ENCODE measurements at regions not wholly inside any gene's neighbourhood (a gene's known extent, or its start where the extent isn't known, plus 50 kb on each side); places are given as distances from the start of the nearest gene placed in this dataset.

GRCh38 chr16:50884066-50884860, 142.4 kb downstream of the CYLD start:
- no peak for DNase-seq (ENCODE audit: low read depth in 3 of 3, low spot score in 2 of 3)

- no peak for DNase-seq (ENCODE audit: low read depth in 3 of 3, low spot score in 2 of 3)
These were observed 140.1 kb downstream of the CYLD start for GRCh38 chr16:50881956-50882355.

- no peak for DNase-seq (ENCODE audit: low read depth in 3 of 3, low spot score in 2 of 3)
These were observed 139.5 kb downstream of the CYLD start for GRCh38 chr16:50881331-50881830.

GRCh38 chr16:50880926-50881325, 139.0 kb downstream of the CYLD start:
- DNase-seq (ENCODE audit: low read depth in 3 of 3, low spot score in 2 of 3) = no peak

- peak in 2 of 3 donors; percentile 13 to 23 for DNase-seq (ENCODE audit: low read depth in 3 of 3, low spot score in 2 of 3)
These were observed 138.2 kb downstream of the CYLD start for GRCh38 chr16:50879873-50880695.

DNA sequence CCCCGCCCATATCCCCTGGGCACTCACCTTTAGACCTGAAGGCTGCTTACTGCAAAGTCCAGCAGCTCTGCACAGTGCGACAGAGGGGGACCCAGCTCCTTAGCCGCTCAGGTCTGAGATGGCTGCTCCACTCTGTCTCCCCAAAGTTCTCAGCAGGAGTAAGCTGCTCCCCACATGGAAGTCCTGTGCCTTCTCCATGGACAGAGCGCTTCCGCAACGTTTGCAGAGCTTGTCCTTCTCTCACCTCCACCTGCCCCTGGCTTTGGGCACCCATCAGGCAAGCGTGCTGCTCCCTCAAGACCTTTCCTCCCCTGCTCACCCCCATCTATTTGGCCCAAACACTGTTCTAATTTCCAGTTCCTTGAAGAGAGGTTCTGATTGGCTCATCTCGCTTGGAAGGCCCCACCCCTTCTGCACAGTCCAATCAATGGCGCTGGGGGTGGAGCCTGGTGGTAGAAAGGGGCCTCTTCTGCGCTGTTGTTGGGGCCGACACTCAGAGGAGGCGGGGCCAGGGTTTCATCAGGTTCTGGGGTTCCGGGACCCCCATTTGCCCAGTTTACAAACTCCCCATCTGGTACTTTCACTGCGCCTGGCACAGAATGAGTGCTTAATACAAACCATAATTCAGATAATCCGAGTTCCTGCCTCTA, 137.2 kb downstream of the CYLD start:
- no peak for DNase-seq (ENCODE audit: low read depth in 3 of 3, low spot score in 2 of 3)

DNA sequence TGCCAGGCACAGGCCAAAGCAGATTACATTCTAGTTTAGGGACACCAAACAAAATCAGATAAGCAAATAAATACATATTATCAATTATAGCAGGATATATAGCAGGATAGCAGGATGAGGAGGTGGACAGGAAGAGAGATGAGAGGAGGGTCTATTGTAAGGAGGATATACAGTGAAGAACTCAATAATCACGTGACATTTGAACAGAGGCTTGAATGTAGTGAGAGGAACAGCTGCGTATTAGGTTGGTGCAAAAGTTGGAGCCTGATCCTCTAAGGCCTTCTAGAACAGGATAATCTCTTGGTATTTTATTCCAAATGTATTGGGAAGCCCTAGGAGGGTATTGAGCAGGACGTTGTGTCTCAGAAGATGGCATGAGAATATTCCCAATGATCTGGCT, 136.7 kb downstream of the CYLD start:
- DNase-seq (ENCODE audit: low read depth in 3 of 3, low spot score in 2 of 3) = no peak

GRCh38 chr16:50876263-50876662, 134.4 kb downstream of the CYLD start:
- DNase-seq (ENCODE audit: low read depth in 3 of 3, low spot score in 2 of 3) = no peak

DNA sequence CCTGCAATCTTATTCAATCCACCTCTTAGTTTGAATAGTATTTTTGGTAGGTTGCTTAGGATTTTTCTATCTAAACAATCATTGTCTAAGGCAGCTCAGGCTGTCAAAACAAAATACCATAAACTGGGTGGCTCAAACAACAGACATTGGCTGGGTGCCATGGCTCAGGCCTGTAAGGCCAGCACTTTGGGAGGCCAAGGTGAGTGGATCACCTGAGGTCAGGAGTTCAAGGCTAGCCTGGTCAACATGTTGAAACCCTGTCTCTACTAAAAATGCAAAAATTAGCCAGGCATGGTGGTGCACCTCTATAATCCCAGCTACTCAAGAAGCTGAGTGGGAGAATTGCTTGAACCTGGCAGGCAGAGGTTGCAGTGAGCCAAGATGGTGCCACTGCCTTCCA, 126.7 kb downstream of the CYLD start:
- DNase-seq (ENCODE audit: low read depth in 3 of 3, low spot score in 2 of 3) = no peak

DNA sequence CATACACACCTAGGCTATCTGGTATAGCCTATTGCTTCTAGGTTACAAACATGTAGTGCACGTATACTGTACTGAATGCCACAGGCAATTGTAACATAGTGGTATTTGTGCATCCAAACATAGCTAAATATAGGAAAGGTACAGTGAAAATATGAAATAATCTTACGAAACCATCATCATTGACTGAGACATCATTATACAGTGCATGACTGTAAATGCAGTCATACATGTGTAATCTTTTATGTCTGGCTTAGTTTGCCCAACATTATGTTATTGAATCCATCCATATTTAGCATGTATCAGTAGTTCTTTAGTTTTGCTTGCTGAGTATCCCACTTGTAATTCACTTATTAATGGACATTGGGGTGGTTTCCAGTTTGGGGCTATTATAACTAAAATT, 124.9 kb downstream of the CYLD start:
- no peak for DNase-seq (ENCODE audit: low read depth in 3 of 3, low spot score in 2 of 3)

DNA sequence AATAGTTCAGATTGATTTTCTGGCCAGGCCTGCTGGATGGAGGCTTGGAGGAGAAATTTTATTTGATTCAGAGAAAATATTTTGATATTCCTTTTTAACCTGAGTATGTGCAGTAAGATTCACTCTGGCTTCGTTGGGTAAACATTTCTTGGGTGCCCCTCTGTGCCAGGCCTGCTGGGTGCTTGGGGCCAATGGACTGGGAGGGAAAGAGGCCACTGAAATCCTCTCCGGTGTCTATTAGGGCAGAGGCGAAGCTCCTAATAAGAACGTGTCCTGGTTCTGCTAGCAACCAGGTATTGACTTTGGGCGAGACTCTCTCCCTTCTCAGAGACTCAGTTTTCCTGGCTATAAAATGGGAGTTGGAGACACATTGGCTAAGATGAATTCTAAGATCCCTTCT, 122.5 kb downstream of the CYLD start:
- DNase-seq (ENCODE audit: low read depth in 3 of 3, low spot score in 2 of 3) = no peak

DNA sequence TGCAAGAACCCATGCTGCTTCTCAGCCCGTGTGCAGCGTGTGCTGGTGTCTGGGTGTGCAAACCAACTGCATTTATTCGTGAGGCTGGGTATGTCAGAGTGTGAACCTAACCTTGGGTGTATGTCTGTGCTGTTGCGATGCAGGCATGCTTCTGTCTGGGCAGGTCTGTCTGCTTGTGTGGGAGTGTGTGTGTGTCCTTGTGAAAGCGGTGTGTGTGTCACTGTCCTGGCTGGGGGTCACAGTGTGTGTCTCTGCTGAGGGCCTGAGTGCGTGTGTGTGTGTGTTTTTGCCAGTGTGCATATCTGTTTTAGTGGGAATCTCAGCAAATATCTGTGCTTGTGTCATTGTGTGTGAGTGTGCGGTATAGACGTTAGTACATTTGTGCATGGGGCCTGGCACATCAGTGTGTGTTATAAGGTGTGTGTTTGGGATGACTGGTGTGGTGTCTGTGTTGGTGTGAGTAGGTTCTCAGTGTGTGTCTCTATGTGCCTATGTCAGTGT, 121.8 kb downstream of the CYLD start:
- DNase-seq (ENCODE audit: low read depth in 3 of 3, low spot score in 2 of 3) = no peak

DNA sequence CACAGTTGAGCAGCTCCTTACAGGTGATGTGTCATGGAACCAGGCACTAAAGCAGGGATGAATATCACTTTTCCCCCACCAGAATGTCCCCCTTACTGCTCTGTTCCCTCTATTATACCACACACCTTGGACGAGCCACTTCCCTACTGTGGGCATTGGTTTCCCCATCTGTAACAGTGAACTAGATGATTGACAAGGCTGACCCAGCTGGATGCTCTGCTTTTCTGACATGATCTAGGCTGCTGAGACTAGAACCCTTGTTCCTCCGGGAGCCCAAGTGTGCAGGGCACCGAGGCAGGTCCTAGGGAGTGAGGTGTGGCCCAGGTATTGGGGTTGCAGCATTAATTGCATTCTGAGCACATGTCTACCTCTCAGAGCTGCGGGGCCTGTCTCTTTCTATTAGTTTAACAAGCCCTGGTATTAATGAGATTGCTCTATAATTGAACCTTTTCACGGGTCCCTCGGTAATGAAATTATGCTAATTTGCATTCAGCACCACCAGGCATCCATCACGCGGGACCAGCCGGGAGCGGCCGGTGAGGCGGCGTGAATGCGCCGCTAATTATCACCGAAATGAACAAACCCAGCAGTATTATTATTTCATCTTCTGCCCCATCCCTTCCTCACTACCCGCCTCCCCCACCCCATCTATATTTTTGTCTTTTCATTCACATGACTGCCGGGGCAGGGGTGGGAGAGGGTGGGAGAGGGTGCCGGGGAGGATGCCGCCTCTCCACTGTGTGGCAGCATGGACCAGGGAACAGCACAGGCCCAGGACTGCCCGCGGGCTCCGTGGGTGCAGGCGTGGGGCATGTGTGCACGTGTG, 121.1 kb downstream of the CYLD start:
- DNase-seq (ENCODE audit: low read depth in 3 of 3, low spot score in 2 of 3) = no peak

DNA sequence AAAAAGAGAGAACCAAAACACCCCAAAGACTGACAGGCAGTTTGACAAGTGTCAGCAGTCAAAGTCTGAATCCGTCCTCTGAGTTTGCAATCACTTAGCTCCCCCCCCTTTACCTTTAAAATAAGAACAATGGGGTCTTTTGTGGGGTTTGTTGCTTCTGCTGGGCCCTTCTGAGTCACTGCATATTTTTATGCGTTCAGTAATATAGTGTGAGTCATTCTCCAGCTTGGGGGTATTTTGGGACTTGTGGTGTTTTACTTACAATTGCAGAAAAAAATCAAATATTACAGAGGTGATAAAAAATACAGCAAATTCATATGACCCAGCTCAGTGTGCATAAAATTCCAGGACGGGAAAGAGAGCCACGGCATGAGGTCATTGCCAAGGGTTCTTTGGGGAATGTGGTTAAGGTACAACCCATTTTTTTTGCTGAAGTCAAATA, 120.1 kb downstream of the CYLD start:
- no peak for DNase-seq (ENCODE audit: low read depth in 3 of 3, low spot score in 2 of 3)

DNA sequence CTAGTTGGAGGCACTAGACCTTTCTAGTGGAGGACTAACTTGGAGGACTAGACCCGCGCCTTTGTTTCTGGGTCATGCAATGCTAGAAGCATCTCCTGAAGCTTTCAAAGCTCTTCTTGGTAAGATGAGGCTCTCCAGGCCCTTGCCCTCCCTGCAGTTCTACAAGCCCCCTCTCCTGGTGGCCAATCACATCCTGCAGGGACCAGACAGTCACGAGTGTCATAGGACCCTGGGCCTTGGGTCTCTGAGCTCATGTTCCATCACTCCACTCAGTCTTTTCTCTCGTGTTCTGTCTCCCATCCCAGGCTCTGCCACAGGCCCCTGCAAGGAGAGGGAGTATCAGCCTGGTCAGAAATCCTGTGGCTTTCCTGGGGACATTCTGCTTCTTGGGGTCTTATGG, 119.6 kb downstream of the CYLD start:
- DNase-seq (ENCODE audit: low read depth in 3 of 3, low spot score in 2 of 3) = no peak

- DNase-seq (ENCODE audit: low read depth in 3 of 3, low spot score in 2 of 3) = no peak
These were observed 117.9 kb downstream of the CYLD start for GRCh38 chr16:50859628-50860360.

GRCh38 chr16:50858877-50859627, 117.2 kb downstream of the CYLD start:
- DNase-seq (ENCODE audit: low read depth in 3 of 3, low spot score in 2 of 3) = no peak

DNA sequence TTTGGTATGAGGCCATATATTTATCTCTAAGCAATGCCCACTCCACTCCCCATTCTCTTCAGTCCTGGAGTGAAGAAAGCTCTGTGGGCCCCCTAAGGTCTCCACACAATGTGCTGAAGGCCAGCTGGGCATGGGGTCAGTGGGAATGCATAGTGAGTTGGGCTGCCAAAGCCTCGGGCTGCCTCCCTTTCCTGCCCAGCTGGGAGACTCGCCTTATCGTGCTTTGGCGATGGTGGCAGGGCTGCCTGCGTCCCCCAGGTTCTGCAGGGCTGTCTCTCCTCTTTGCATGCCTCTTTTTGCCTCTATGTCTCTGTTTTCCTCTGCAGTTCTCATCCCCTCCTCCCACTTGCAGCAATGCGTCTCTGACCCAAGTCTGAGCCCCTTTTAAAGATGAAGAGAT, 116.5 kb downstream of the CYLD start:
- no peak for DNase-seq (ENCODE audit: low read depth in 3 of 3, low spot score in 2 of 3)

DNA sequence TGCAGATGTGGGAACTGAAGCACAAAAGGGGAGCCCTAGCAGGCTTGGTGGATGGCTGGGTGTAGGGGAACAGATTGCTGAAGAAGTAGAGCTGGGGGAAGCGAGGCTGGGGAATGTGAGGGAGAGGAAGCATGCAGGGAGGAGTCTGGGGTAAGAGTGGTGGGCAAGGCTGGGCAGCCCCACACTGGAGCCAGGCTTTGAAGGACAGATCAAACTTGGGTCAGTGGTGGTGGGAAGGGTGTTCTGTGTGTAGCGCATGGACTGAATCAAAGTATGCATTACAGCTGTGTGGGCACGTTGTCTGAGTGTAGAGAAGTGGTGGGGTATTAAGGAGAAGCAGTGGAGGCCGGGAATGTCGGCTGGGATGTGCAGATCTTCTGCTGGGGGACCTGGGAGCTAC, 116.0 kb downstream of the CYLD start:
- no peak for DNase-seq (ENCODE audit: low read depth in 3 of 3, low spot score in 2 of 3)
